NCI-H1092 (cell line): ENCODE measurements at regions not wholly inside any gene's neighbourhood (a gene's known extent, or its start where the extent isn't known, plus 50 kb on each side); places are given as distances from the start of the nearest gene placed in this dataset.
"Not testable (repeated sequence)": the region's sequence is repeated elsewhere in the genome, so short reads cannot be mapped to it uniquely, and the experiment has no call there.

Source experiments
- DNase-seq: peaks from one replicate; lab custom pipeline; 2025; lab: John Stamatoyannopoulos, UW

GRCh38 chr10:52952391-52953055 is 179.9 kb upstream of the MBL2 start:
- no peak for DNase-seq

- no peak for DNase-seq
Measured at GRCh38 chr10:52951824-52952223, 179.2 kb upstream of the MBL2 start.

- no peak for DNase-seq
Measured at GRCh38 chr10:52950578-52950977, 178.0 kb upstream of the MBL2 start.

- DNase-seq, result no peak
Measured at GRCh38 chr10:52949899-52950298, 177.3 kb upstream of the MBL2 start.

- no peak for DNase-seq
Measured at GRCh38 chr10:52946486-52946885, 173.9 kb upstream of the MBL2 start.

- DNase-seq, result not testable (repeated sequence)
Measured at GRCh38 chr10:52945521-52945920, 172.9 kb upstream of the MBL2 start.

GRCh38 chr10:52940921-52941320 is 168.3 kb upstream of the MBL2 start:
- DNase-seq, result no peak

GRCh38 chr10:52939894-52940293 is 167.3 kb upstream of the MBL2 start:
- DNase-seq, result no peak

GRCh38 chr10:52933748-52934147 is 161.2 kb upstream of the MBL2 start:
- DNase-seq, result no peak

- DNase-seq, result no peak
Measured at GRCh38 chr10:52927678-52928077, 155.1 kb upstream of the MBL2 start.

GRCh38 chr10:52923520-52923919 is 150.9 kb upstream of the MBL2 start:
- DNase-seq, result no peak

GRCh38 chr10:52918714-52919305 is 146.2 kb upstream of the MBL2 start:
- no peak for DNase-seq

GRCh38 chr10:52915391-52915790 is 142.8 kb upstream of the MBL2 start:
- no peak for DNase-seq

GRCh38 chr10:52911163-52911562 is 138.6 kb upstream of the MBL2 start:
- DNase-seq, result no peak

- DNase-seq, result no peak
Measured at GRCh38 chr10:52908478-52908877, 135.9 kb upstream of the MBL2 start.

GRCh38 chr10:52906046-52906445 is 133.5 kb upstream of the MBL2 start:
- DNase-seq, result no peak

GRCh38 chr10:52903397-52903938 is 130.9 kb upstream of the MBL2 start:
- DNase-seq, result no peak

- DNase-seq, result no peak
Measured at GRCh38 chr10:52900593-52900992, 128.0 kb upstream of the MBL2 start.

- no peak for DNase-seq
Measured at GRCh38 chr10:52897162-52897561, 124.6 kb upstream of the MBL2 start.

GRCh38 chr10:52895059-52895458 is 122.5 kb upstream of the MBL2 start:
- DNase-seq, result no peak

GRCh38 chr10:52890281-52890680 is 117.7 kb upstream of the MBL2 start:
- DNase-seq, result no peak

- no peak for DNase-seq
Measured at GRCh38 chr10:52889611-52890010, 117.0 kb upstream of the MBL2 start.

GRCh38 chr10:52883996-52884871 is 111.7 kb upstream of the MBL2 start:
- DNase-seq, result no peak
